ENCODE measurements at regions not wholly inside any gene's neighbourhood (a gene's known extent, or its start where the extent isn't known, plus 50 kb on each side); places are given as distances from the start of the nearest gene placed in this dataset.

GRCh38 chr11:27237643-27238042 lies 125.4 kb downstream of the CCDC34 start:
- peak overlapping the region; percentile 50; the same call in 1 of the 2 replicates for H3K27ac ChIP-seq (ENCODE audit: low read length)
- no peaks in the 10 kb centered on the region for H3K27me3 ChIP-seq (ENCODE audit: control insufficient read depth, insufficient read depth, low read length)
- no peaks in the 10 kb centered on the region for H3K9me3 ChIP-seq (ENCODE audit: control insufficient read depth, insufficient read depth, low read depth, low read length)
- H3K36me3 ChIP-seq (ENCODE audit: control insufficient read depth, insufficient read depth, low read length): no peaks in the 10 kb centered on the region
- CTCF ChIA-PET: no interaction called here
- in situ Hi-C loops (cut with HindIII; ENCODE audit: low pct_unique_long_range_greater_than_20kb, low sequenced_read_pairs): no loop called here
- ATAC-seq (no peak), DNase-seq (ENCODE audit: low read depth, low spot score) (no peak)
- peaks cover 16% of the 10 kb centered on the region for H3K4me1 ChIP-seq (ENCODE audit: control insufficient read depth, insufficient read depth, low read length)
- BruUV-seq (replicated peaks): no TSS peak
- intact Hi-C loops (cut with micrococcal nuclease; ENCODE audit: unreplicated experiment): no loop called here
- TF ChIP-seq POLR2AphosphoS5 (IDR thresholded peaks at IDR 0.05; ENCODE audit: low read depth, low read length) (no peak), CTCF (IDR thresholded peaks at IDR 0.05) (no peak), TCF7L2 (IDR thresholded peaks at IDR 0.05; ENCODE audit: low read depth, low read length) (no peak), SIN3A (IDR thresholded peaks at IDR 0.05; ENCODE audit: borderline replicate concordance, insufficient read depth, low read depth, low read length) (no peak)
- TF ChIP-seq, protein P1, sequence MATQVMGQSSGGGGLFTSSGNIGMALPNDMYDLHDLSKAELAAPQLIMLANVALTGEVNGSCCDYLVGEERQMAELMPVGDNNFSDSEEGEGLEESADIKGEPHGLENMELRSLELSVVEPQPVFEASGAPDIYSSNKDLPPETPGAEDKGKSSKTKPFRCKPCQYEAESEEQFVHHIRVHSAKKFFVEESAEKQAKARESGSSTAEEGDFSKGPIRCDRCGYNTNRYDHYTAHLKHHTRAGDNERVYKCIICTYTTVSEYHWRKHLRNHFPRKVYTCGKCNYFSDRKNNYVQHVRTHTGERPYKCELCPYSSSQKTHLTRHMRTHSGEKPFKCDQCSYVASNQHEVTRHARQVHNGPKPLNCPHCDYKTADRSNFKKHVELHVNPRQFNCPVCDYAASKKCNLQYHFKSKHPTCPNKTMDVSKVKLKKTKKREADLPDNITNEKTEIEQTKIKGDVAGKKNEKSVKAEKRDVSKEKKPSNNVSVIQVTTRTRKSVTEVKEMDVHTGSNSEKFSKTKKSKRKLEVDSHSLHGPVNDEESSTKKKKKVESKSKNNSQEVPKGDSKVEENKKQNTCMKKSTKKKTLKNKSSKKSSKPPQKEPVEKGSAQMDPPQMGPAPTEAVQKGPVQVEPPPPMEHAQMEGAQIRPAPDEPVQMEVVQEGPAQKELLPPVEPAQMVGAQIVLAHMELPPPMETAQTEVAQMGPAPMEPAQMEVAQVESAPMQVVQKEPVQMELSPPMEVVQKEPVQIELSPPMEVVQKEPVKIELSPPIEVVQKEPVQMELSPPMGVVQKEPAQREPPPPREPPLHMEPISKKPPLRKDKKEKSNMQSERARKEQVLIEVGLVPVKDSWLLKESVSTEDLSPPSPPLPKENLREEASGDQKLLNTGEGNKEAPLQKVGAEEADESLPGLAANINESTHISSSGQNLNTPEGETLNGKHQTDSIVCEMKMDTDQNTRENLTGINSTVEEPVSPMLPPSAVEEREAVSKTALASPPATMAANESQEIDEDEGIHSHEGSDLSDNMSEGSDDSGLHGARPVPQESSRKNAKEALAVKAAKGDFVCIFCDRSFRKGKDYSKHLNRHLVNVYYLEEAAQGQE (IDR thresholded peaks at IDR 0.05; ENCODE audit: insufficient read depth in 1 of 2, low read depth in 2 of 2, low read length in 1 of 2): no peak
- POLR2A ChIA-PET: no interaction called here
- H3K4me3 ChIP-seq (ENCODE audit: low read depth in 2 of 2, low read length in 2 of 2): no peak overlapping the region

GRCh38 chr11:27234961-27235360 lies 128.1 kb downstream of the CCDC34 start:
- CTCF ChIA-PET: no interaction called here
- TF ChIP-seq SIN3A (IDR thresholded peaks at IDR 0.05; ENCODE audit: borderline replicate concordance, insufficient read depth, low read depth, low read length) (no peak), POLR2AphosphoS5 (IDR thresholded peaks at IDR 0.05; ENCODE audit: low read depth, low read length) (no peak), TCF7L2 (IDR thresholded peaks at IDR 0.05; ENCODE audit: low read depth, low read length) (no peak), CTCF (IDR thresholded peaks at IDR 0.05) (no peak)
- TF ChIP-seq, protein P1 (IDR thresholded peaks at IDR 0.05; ENCODE audit: insufficient read depth in 1 of 2, low read depth in 2 of 2, low read length in 1 of 2): no peak
- intact Hi-C loops (cut with micrococcal nuclease; ENCODE audit: unreplicated experiment): no loop called here
- Histone ChIP-seq H3K27me3 (ENCODE audit: control insufficient read depth, insufficient read depth, low read length) (no peaks in the 10 kb centered on the region), H3K36me3 (ENCODE audit: control insufficient read depth, insufficient read depth, low read length) (no peaks in the 10 kb centered on the region), H3K4me1 (ENCODE audit: control insufficient read depth, insufficient read depth, low read length) (peaks cover 16% of the 10 kb centered on the region), H3K4me3 (ENCODE audit: low read depth in 2 of 2, low read length in 2 of 2) (no peak overlapping the region), H3K9me3 (ENCODE audit: control insufficient read depth, insufficient read depth, low read depth, low read length) (no peaks in the 10 kb centered on the region), H3K27ac (ENCODE audit: low read length) (peak overlapping the region; percentile 8; the same call in 1 of the 2 replicates)
- no TSS peak for BruUV-seq (replicated peaks)
- DNase-seq (ENCODE audit: low read depth, low spot score): no peak
- POLR2A ChIA-PET: no interaction called here
- ATAC-seq: no peak
- in situ Hi-C loops (cut with HindIII; ENCODE audit: low pct_unique_long_range_greater_than_20kb, low sequenced_read_pairs): no loop called here
